ENCODE measurements at regions not wholly inside any gene's neighbourhood (a gene's known extent, or its start where the extent isn't known, plus 50 kb on each side); places are given as distances from the start of the nearest gene placed in this dataset.

- Histone ChIP-seq H4K91ac (ENCODE audit: insufficient read depth, low read depth, low read length) (no peak overlapping the region), H4K20me1 (ENCODE audit: insufficient read depth, low read length) (no peaks in the 10 kb centered on the region), H3K4ac (ENCODE audit: low read depth, low read length) (no peak overlapping the region), H2BK120ac (ENCODE audit: low read depth, low read length) (no peak overlapping the region), H3K9ac (ENCODE audit: low read depth, low read length) (no peak overlapping the region), H3K27me3 (ENCODE audit: control insufficient read depth, insufficient read depth, low read length) (no peaks in the 10 kb centered on the region), H3K79me1 (ENCODE audit: low read depth in 1 of 2, low read length in 2 of 2) (no peaks in the 10 kb centered on the region), H2AK5ac (ENCODE audit: low read depth, low read length) (no peak overlapping the region), H3K23ac (ENCODE audit: low read depth, low read length) (no peak overlapping the region), H3K4me1 (ENCODE audit: control insufficient read depth, insufficient read depth, low read length) (no peaks in the 10 kb centered on the region), H3K36me3 (ENCODE audit: control insufficient read depth, insufficient read depth, low read length) (no peaks in the 10 kb centered on the region), H2BK5ac (ENCODE audit: low read depth, low read length, poor library complexity, severe bottlenecking) (no peak overlapping the region), H3K18ac (ENCODE audit: low read depth, low read length) (no peak overlapping the region), H3K56ac (ENCODE audit: extremely low read depth, insufficient read depth, low read length) (no peak overlapping the region), H3K14ac (replicated peaks; ENCODE audit: low read depth, low read length) (no peak overlapping the region), H2AFZ (replicated peaks; ENCODE audit: low read length, poor library complexity) (no peak overlapping the region), H3K4me2 (ENCODE audit: low read depth, low read length) (no peak overlapping the region), H2AK9ac (replicated peaks; ENCODE audit: low read depth, low read length, poor library complexity) (no peak overlapping the region), H3K27ac (ENCODE audit: insufficient read depth, low read length) (no peak overlapping the region), H3K4me3 (ENCODE audit: insufficient read depth, low read depth, low read length) (no peak overlapping the region), H3K9me3 (ENCODE audit: control insufficient read depth, insufficient read depth, low read length) (no peaks in the 10 kb centered on the region), H4K5ac (ENCODE audit: low read depth, low read length) (no peak overlapping the region), H3K9me1 (ENCODE audit: insufficient read depth, low read length) (no peaks in the 10 kb centered on the region), H4K8ac (ENCODE audit: low read depth in 2 of 2, low read length in 2 of 2) (no peak overlapping the region), H2BK20ac (ENCODE audit: low read depth, low read length) (no peak overlapping the region), H2BK15ac (ENCODE audit: low read depth, low read length) (no peak overlapping the region)
- DNase-seq = no peak
- dilution Hi-C loops (cut with HindIII; ENCODE audit: low sequenced_read_pairs, unreplicated experiment) (no loop called here), in situ Hi-C loops (cut with MboI; ENCODE audit: low sequenced_read_pairs) (no loop called here), intact Hi-C loops (cut with micrococcal nuclease) (no loop called here)
- ChIA-PET CTCF (no interaction called here), POLR2A (ENCODE audit: unreplicated experiment) (no interaction called here)
- BruUV-seq (replicated peaks) = no TSS peak
- ATAC-seq (ENCODE audit: low read depth) = no peak
- no peak for TF ChIP-seq ELK1 (IDR thresholded peaks at IDR 0.05; ENCODE audit: borderline replicate concordance, low read depth, low read length)
- TF ChIP-seq CHD1 (IDR thresholded peaks at IDR 0.05; ENCODE audit: low read depth, low read length) = no peak
- no peak for TF ChIP-seq BHLHE40 (IDR thresholded peaks at IDR 0.05; ENCODE audit: low read depth, low read length)
- no peak for TF ChIP-seq NFE2L2 (IDR thresholded peaks at IDR 0.05; ENCODE audit: low read depth, low read length)
- no peak for TF ChIP-seq MAZ (IDR thresholded peaks at IDR 0.05; ENCODE audit: borderline replicate concordance, low read depth, low read length)
- TF ChIP-seq CEBPB (IDR thresholded peaks at IDR 0.05; ENCODE audit: low read depth, low read length) = no peak
- TF ChIP-seq USF2 (IDR thresholded peaks at IDR 0.05; ENCODE audit: low read depth, low read length) = no peak
- WGBS, 2 experiments (ENCODE audit: extremely low coverage in 2 of 2, insufficient read length in 1 of 2) = no CpG with 5 or more reads among the region's 1 CpG
These were observed 128.1 kb upstream of the NUDT12 start for GRCh38 chr5:103690676-103691075.

Data from IMR-90 (cell line).